GM21447 (cell line): ENCODE measurements at regions not wholly inside any gene's neighbourhood (a gene's known extent, or its start where the extent isn't known, plus 50 kb on each side); places are given as distances from the start of the nearest gene placed in this dataset.

Experiments
- ATAC-seq: cut with Tn5 transposase; IDR thresholded peaks from one replicate; pipeline ENCODE4 v1.9.1; 2021; ENCODE audit not compliant: unreplicated experiment

- ATAC-seq = no peak
Observed at GRCh38 chr4:174122705-174123104, 160.8 kb downstream of the FBXO8 start.

GRCh38 chr4:174120446-174121295 lies 162.8 kb downstream of the FBXO8 start:
- ATAC-seq = no peak

GRCh38 chr4:174119830-174120229 lies 163.6 kb downstream of the FBXO8 start:
- no peak for ATAC-seq

GRCh38 chr4:174119051-174119450 lies 164.4 kb downstream of the FBXO8 start:
- ATAC-seq = no peak

- no peak for ATAC-seq
Observed at GRCh38 chr4:174118171-174118570, 165.3 kb downstream of the FBXO8 start.

- no peak for ATAC-seq
Observed at GRCh38 chr4:174117445-174117844, 166.0 kb downstream of the FBXO8 start.

- no peak for ATAC-seq
Observed at GRCh38 chr4:174116021-174116420, 167.4 kb downstream of the FBXO8 start.

- no peak for ATAC-seq
Observed at GRCh38 chr4:174111422-174111821, 172.0 kb downstream of the FBXO8 start.

- no peak for ATAC-seq
Observed at GRCh38 chr4:174110180-174110579, 173.3 kb downstream of the FBXO8 start.

GRCh38 chr4:174107746-174108354 lies 175.6 kb downstream of the FBXO8 start:
- no peak for ATAC-seq

- ATAC-seq = no peak
Observed at GRCh38 chr4:174105202-174105601, 178.3 kb downstream of the FBXO8 start.

GRCh38 chr4:174100910-174101309 lies 182.6 kb downstream of the FBXO8 start:
- no peak for ATAC-seq

- no peak for ATAC-seq
Observed at GRCh38 chr4:174099712-174100111, 183.8 kb downstream of the FBXO8 start.

GRCh38 chr4:174096999-174097398 lies 186.5 kb downstream of the FBXO8 start:
- ATAC-seq = no peak

GRCh38 chr4:174096456-174096855 lies 187.0 kb downstream of the FBXO8 start:
- no peak for ATAC-seq

- no peak for ATAC-seq
Observed at GRCh38 chr4:174091130-174091529, 192.3 kb downstream of the FBXO8 start.

GRCh38 chr4:174089711-174090110 lies 193.8 kb downstream of the FBXO8 start:
- ATAC-seq = no peak

GRCh38 chr4:174088795-174089194 lies 194.7 kb downstream of the FBXO8 start:
- ATAC-seq = no peak

GRCh38 chr4:174086829-174087799 lies 196.4 kb downstream of the FBXO8 start:
- no peak for ATAC-seq

- no peak for ATAC-seq
Observed at GRCh38 chr4:174084981-174085380, 198.5 kb downstream of the FBXO8 start.

- ATAC-seq = no peak
Observed at GRCh38 chr4:174084542-174084941, 198.9 kb downstream of the FBXO8 start.
